AG09309 (cell line): ENCODE measurements at regions not wholly inside any gene's neighbourhood (a gene's known extent, or its start where the extent isn't known, plus 50 kb on each side); places are given as distances from the start of the nearest gene placed in this dataset.

Experiments
- DNase-seq: peaks from one replicate; pipeline ENCODE4 v3.0.0-alpha.2; 2010; ENCODE audit warnings: low read depth
- H3K4me3 ChIP-seq: 2 replicates; pipeline ENCODE4 v1.5.1; 2011; ENCODE audit warnings: mild to moderate bottlenecking, low read depth, low read length, moderate library complexity; ENCODE audit not compliant: control insufficient read depth
- CTCF ChIP-seq: IDR thresholded peaks from 2 replicates; pipeline ENCODE4 v1.5.1; 2011; ENCODE audit warnings: mild to moderate bottlenecking, low read depth, low read length, inconsistent platforms; ENCODE audit not compliant: insufficient read depth, control insufficient read depth; ENCODE audit errors: missing control alignments

GRCh38 chr10:107417446-107417845 lies 252.9 kb upstream of the SORCS1 start:
- H3K4me3 ChIP-seq, result no peak overlapping the region
- no peak for DNase-seq
- no peak for TF ChIP-seq CTCF

- H3K4me3 ChIP-seq, result no peak overlapping the region
- DNase-seq, result no peak
- no peak for TF ChIP-seq CTCF
Measured at GRCh38 chr10:107415446-107415845, 250.9 kb upstream of the SORCS1 start.

DNA sequence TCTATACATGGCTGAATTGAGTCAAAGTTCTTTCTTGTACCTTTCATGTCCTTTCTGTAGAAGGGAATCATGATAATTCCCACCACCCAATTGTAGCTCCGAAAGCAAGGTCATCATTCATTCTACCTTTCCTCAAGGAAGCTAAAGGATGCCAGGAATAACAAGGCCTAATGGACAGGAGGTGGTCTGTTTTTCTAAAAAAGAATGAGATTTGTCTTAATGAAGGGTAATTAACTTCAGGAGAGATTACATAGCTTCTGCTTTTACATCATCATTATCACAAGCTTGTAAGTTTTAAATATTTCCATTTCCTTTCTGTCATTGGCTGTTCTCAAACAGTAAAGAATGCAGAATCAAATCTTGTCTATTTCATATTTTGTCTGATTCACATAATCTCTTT lies 249.5 kb upstream of the SORCS1 start:
- no peak for TF ChIP-seq CTCF
- no peak for DNase-seq
- no peak overlapping the region for H3K4me3 ChIP-seq

GRCh38 chr10:107409522-107409921 lies 245.0 kb upstream of the SORCS1 start:
- no peak overlapping the region for H3K4me3 ChIP-seq
- no peak for TF ChIP-seq CTCF
- DNase-seq, result no peak

GRCh38 chr10:107398115-107398514 lies 233.6 kb upstream of the SORCS1 start:
- DNase-seq, result no peak
- no peak overlapping the region for H3K4me3 ChIP-seq
- no peak for TF ChIP-seq CTCF

GRCh38 chr10:107391901-107392300 lies 227.4 kb upstream of the SORCS1 start:
- no peak for DNase-seq
- H3K4me3 ChIP-seq, result no peak overlapping the region
- TF ChIP-seq CTCF, result no peak

DNA sequence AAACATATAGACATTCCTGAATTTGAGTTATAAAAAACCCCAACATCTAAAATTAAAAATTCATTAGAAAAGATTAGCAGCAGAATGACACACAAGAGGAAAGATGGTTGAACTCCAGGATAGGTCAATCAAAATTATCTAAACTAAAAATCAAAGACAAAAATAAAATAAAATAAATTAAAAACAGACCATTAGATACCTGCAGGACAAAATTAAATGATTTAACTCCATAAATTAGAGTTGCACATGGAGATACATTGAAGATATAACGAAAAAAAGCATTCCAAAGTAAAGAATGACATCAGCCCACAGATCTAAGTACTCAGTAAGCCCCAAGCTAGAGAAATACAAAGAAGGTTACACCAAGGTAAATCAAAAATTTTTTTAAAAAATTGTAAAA lies 226.1 kb upstream of the SORCS1 start:
- no peak overlapping the region for H3K4me3 ChIP-seq

More for the DNA sequence above, 226.1 kb upstream of the SORCS1 start:
- DNase-seq, result no peak
- no peak for TF ChIP-seq CTCF
